Testis (tissue), 2 donors: ENCODE measurements at regions not wholly inside any gene's neighbourhood (a gene's known extent, or its start where the extent isn't known, plus 50 kb on each side); places are given as distances from the start of the nearest gene placed in this dataset.

Source experiments
- POLR2A ChIP-seq: fragments of 450-650 bp; IDR thresholded peaks from one replicate; pipeline ENCODE4 v1.6.1; 2017; ENCODE audit warnings: antibody characterized with exemption, mild to moderate bottlenecking, moderate library complexity
- TF ChIP-seq, protein P1 (sequence below), 3 experiments: fragments of 450-650 bp in 2 of 3; fragments of 200-600 bp in 1 of 3; sonication (generic) in 1 of 3; IDR thresholded peaks; one replicate each; pipeline ENCODE4 v1.5.1; 2016 to 2019; ENCODE audit warnings: antibody characterized with exemption in 3 of 3, mild to moderate bottlenecking in 2 of 3, moderate library complexity in 1 of 3

DNA sequence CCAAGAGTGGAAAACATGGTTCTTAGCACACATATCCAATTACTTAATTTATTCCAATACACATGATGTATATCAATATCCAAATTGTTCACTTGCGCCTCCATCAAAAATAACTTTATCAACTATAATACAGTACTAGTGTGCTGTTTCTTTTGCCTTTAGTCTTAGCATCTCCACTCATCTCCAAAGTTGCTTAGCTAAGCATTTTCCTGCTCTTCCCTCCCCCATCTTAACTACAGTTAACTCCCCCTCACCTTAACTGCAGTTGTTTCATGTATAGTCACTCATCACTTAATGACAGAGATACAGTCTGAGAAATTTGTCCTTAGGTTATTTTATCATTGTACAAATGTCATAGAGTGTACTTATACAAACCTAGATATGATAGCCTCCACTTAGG lies 705.2 kb upstream of the LINC00305 start:
- TF ChIP-seq, protein P1, sequence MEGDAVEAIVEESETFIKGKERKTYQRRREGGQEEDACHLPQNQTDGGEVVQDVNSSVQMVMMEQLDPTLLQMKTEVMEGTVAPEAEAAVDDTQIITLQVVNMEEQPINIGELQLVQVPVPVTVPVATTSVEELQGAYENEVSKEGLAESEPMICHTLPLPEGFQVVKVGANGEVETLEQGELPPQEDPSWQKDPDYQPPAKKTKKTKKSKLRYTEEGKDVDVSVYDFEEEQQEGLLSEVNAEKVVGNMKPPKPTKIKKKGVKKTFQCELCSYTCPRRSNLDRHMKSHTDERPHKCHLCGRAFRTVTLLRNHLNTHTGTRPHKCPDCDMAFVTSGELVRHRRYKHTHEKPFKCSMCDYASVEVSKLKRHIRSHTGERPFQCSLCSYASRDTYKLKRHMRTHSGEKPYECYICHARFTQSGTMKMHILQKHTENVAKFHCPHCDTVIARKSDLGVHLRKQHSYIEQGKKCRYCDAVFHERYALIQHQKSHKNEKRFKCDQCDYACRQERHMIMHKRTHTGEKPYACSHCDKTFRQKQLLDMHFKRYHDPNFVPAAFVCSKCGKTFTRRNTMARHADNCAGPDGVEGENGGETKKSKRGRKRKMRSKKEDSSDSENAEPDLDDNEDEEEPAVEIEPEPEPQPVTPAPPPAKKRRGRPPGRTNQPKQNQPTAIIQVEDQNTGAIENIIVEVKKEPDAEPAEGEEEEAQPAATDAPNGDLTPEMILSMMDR (IDR thresholded peaks at IDR 0.05) = no peak
- TF ChIP-seq POLR2A = no peak
